ENCODE measurements at regions not wholly inside any gene's neighbourhood (a gene's known extent, or its start where the extent isn't known, plus 50 kb on each side); places are given as distances from the start of the nearest gene placed in this dataset.

- no peaks in the 10 kb centered on the region for H3K4me1 ChIP-seq (ENCODE audit: control insufficient read depth in 3 of 3, insufficient read depth in 3 of 3, low read length in 3 of 3)
- H3K9me3 ChIP-seq (ENCODE audit: control insufficient read depth in 3 of 3, low read length in 3 of 3): no peaks in the 10 kb centered on the region
- H3K27ac ChIP-seq (ENCODE audit: low read depth, low read length): no peak overlapping the region
- no peak overlapping the region for H3K9ac ChIP-seq (ENCODE audit: low read depth in 1 of 3, low read length in 3 of 3)
- no peaks in the 10 kb centered on the region for H3K36me3 ChIP-seq (ENCODE audit: control insufficient read depth in 3 of 3, insufficient read depth in 3 of 3, low read length in 3 of 3)
- no peaks in the 10 kb centered on the region for H3K27me3 ChIP-seq (ENCODE audit: control insufficient read depth in 3 of 3, insufficient read depth in 3 of 3, low read length in 3 of 3)
- no peak overlapping the region for H3K4me3 ChIP-seq (ENCODE audit: low read length in 3 of 3)
Measured at GRCh38 chr5:52449516-52449915, 338.2 kb upstream of the ITGA1 start.

- H3K27ac ChIP-seq (ENCODE audit: low read depth, low read length): no peak overlapping the region
- H3K4me1 ChIP-seq (ENCODE audit: control insufficient read depth in 3 of 3, insufficient read depth in 3 of 3, low read length in 3 of 3): no peaks in the 10 kb centered on the region
- H3K4me3 ChIP-seq (ENCODE audit: low read length in 3 of 3): no peak overlapping the region
- no peaks in the 10 kb centered on the region for H3K9me3 ChIP-seq (ENCODE audit: control insufficient read depth in 3 of 3, low read length in 3 of 3)
- H3K36me3 ChIP-seq (ENCODE audit: control insufficient read depth in 3 of 3, insufficient read depth in 3 of 3, low read length in 3 of 3): no peaks in the 10 kb centered on the region
- H3K9ac ChIP-seq (ENCODE audit: low read depth in 1 of 3, low read length in 3 of 3): no peak overlapping the region
- H3K27me3 ChIP-seq (ENCODE audit: control insufficient read depth in 3 of 3, insufficient read depth in 3 of 3, low read length in 3 of 3): no peaks in the 10 kb centered on the region
Measured at GRCh38 chr5:52452098-52452497, 335.6 kb upstream of the ITGA1 start.

GRCh38 chr5:52453176-52453575, 334.5 kb upstream of the ITGA1 start:
- Histone ChIP-seq H3K4me3 (ENCODE audit: low read length in 3 of 3) (no peak overlapping the region), H3K9me3 (ENCODE audit: control insufficient read depth in 3 of 3, low read length in 3 of 3) (no peaks in the 10 kb centered on the region), H3K36me3 (ENCODE audit: control insufficient read depth in 3 of 3, insufficient read depth in 3 of 3, low read length in 3 of 3) (no peaks in the 10 kb centered on the region), H3K9ac (ENCODE audit: low read depth in 1 of 3, low read length in 3 of 3) (no peak overlapping the region), H3K4me1 (ENCODE audit: control insufficient read depth in 3 of 3, insufficient read depth in 3 of 3, low read length in 3 of 3) (no peaks in the 10 kb centered on the region), H3K27me3 (ENCODE audit: control insufficient read depth in 3 of 3, insufficient read depth in 3 of 3, low read length in 3 of 3) (no peaks in the 10 kb centered on the region), H3K27ac (ENCODE audit: low read depth, low read length) (no peak overlapping the region)

- Histone ChIP-seq H3K9ac (ENCODE audit: low read depth in 1 of 3, low read length in 3 of 3) (no peak overlapping the region), H3K4me1 (ENCODE audit: control insufficient read depth in 3 of 3, insufficient read depth in 3 of 3, low read length in 3 of 3) (no peaks in the 10 kb centered on the region), H3K4me3 (ENCODE audit: low read length in 3 of 3) (no peak overlapping the region), H3K9me3 (ENCODE audit: control insufficient read depth in 3 of 3, low read length in 3 of 3) (no peaks in the 10 kb centered on the region), H3K36me3 (ENCODE audit: control insufficient read depth in 3 of 3, insufficient read depth in 3 of 3, low read length in 3 of 3) (no peaks in the 10 kb centered on the region), H3K27me3 (ENCODE audit: control insufficient read depth in 3 of 3, insufficient read depth in 3 of 3, low read length in 3 of 3) (no peaks in the 10 kb centered on the region), H3K27ac (ENCODE audit: low read depth, low read length) (no peak overlapping the region)
Measured at GRCh38 chr5:52455920-52456319, 331.8 kb upstream of the ITGA1 start.

- Histone ChIP-seq H3K9me3 (ENCODE audit: control insufficient read depth in 3 of 3, low read length in 3 of 3) (no peaks in the 10 kb centered on the region), H3K4me3 (ENCODE audit: low read length in 3 of 3) (no peak overlapping the region), H3K4me1 (ENCODE audit: control insufficient read depth in 3 of 3, insufficient read depth in 3 of 3, low read length in 3 of 3) (no peaks in the 10 kb centered on the region), H3K27me3 (ENCODE audit: control insufficient read depth in 3 of 3, insufficient read depth in 3 of 3, low read length in 3 of 3) (no peaks in the 10 kb centered on the region), H3K9ac (ENCODE audit: low read depth in 1 of 3, low read length in 3 of 3) (no peak overlapping the region), H3K36me3 (ENCODE audit: control insufficient read depth in 3 of 3, insufficient read depth in 3 of 3, low read length in 3 of 3) (no peaks in the 10 kb centered on the region), H3K27ac (ENCODE audit: low read depth, low read length) (no peak overlapping the region)
Measured at GRCh38 chr5:52457810-52458209, 329.9 kb upstream of the ITGA1 start.

- H3K9ac ChIP-seq (ENCODE audit: low read depth in 1 of 3, low read length in 3 of 3): no peak overlapping the region
- no peak overlapping the region for H3K27ac ChIP-seq (ENCODE audit: low read depth, low read length)
- H3K27me3 ChIP-seq (ENCODE audit: control insufficient read depth in 3 of 3, insufficient read depth in 3 of 3, low read length in 3 of 3): no peaks in the 10 kb centered on the region
Measured at GRCh38 chr5:52466113-52466512, 321.6 kb upstream of the ITGA1 start.

GRCh38 chr5:52466749-52467520, 320.8 kb upstream of the ITGA1 start:
- no peak overlapping the region for H3K27ac ChIP-seq (ENCODE audit: low read depth, low read length)

More at GRCh38 chr5:52466113-52466512, 321.6 kb upstream of the ITGA1 start:
- Histone ChIP-seq H3K36me3 (ENCODE audit: control insufficient read depth in 3 of 3, insufficient read depth in 3 of 3, low read length in 3 of 3) (no peaks in the 10 kb centered on the region), H3K9me3 (ENCODE audit: control insufficient read depth in 3 of 3, low read length in 3 of 3) (no peaks in the 10 kb centered on the region), H3K4me1 (ENCODE audit: control insufficient read depth in 3 of 3, insufficient read depth in 3 of 3, low read length in 3 of 3) (no peaks in the 10 kb centered on the region), H3K4me3 (ENCODE audit: low read length in 3 of 3) (no peak overlapping the region)

GRCh38 chr5:52468976-52469375, 318.7 kb upstream of the ITGA1 start:
- Histone ChIP-seq H3K27me3 (ENCODE audit: control insufficient read depth in 3 of 3, insufficient read depth in 3 of 3, low read length in 3 of 3) (no peaks in the 10 kb centered on the region), H3K9ac (ENCODE audit: low read depth in 1 of 3, low read length in 3 of 3) (no peak overlapping the region), H3K4me3 (ENCODE audit: low read length in 3 of 3) (no peak overlapping the region), H3K9me3 (ENCODE audit: control insufficient read depth in 3 of 3, low read length in 3 of 3) (no peaks in the 10 kb centered on the region), H3K27ac (ENCODE audit: low read depth, low read length) (no peak overlapping the region), H3K36me3 (ENCODE audit: control insufficient read depth in 3 of 3, insufficient read depth in 3 of 3, low read length in 3 of 3) (no peaks in the 10 kb centered on the region), H3K4me1 (ENCODE audit: control insufficient read depth in 3 of 3, insufficient read depth in 3 of 3, low read length in 3 of 3) (no peaks in the 10 kb centered on the region)

More at GRCh38 chr5:52466749-52467520, 320.8 kb upstream of the ITGA1 start:
- Histone ChIP-seq H3K9me3 (ENCODE audit: control insufficient read depth in 3 of 3, low read length in 3 of 3) (no peaks in the 10 kb centered on the region), H3K4me1 (ENCODE audit: control insufficient read depth in 3 of 3, insufficient read depth in 3 of 3, low read length in 3 of 3) (no peaks in the 10 kb centered on the region), H3K4me3 (ENCODE audit: low read length in 3 of 3) (no peak overlapping the region), H3K27me3 (ENCODE audit: control insufficient read depth in 3 of 3, insufficient read depth in 3 of 3, low read length in 3 of 3) (no peaks in the 10 kb centered on the region), H3K36me3 (ENCODE audit: control insufficient read depth in 3 of 3, insufficient read depth in 3 of 3, low read length in 3 of 3) (no peaks in the 10 kb centered on the region), H3K9ac (ENCODE audit: low read depth in 1 of 3, low read length in 3 of 3) (no peak overlapping the region)

GRCh38 chr5:52469420-52469819, 318.3 kb upstream of the ITGA1 start:
- no peaks in the 10 kb centered on the region for H3K36me3 ChIP-seq (ENCODE audit: control insufficient read depth in 3 of 3, insufficient read depth in 3 of 3, low read length in 3 of 3)
- no peaks in the 10 kb centered on the region for H3K9me3 ChIP-seq (ENCODE audit: control insufficient read depth in 3 of 3, low read length in 3 of 3)

GRCh38 chr5:52469835-52470234, 317.9 kb upstream of the ITGA1 start:
- Histone ChIP-seq H3K9me3 (ENCODE audit: control insufficient read depth in 3 of 3, low read length in 3 of 3) (no peaks in the 10 kb centered on the region), H3K9ac (ENCODE audit: low read depth in 1 of 3, low read length in 3 of 3) (no peak overlapping the region), H3K27me3 (ENCODE audit: control insufficient read depth in 3 of 3, insufficient read depth in 3 of 3, low read length in 3 of 3) (no peaks in the 10 kb centered on the region), H3K27ac (ENCODE audit: low read depth, low read length) (no peak overlapping the region), H3K4me3 (ENCODE audit: low read length in 3 of 3) (peak overlapping the region in 1 of 3 donors; percentile 15), H3K36me3 (ENCODE audit: control insufficient read depth in 3 of 3, insufficient read depth in 3 of 3, low read length in 3 of 3) (no peaks in the 10 kb centered on the region), H3K4me1 (ENCODE audit: control insufficient read depth in 3 of 3, insufficient read depth in 3 of 3, low read length in 3 of 3) (no peaks in the 10 kb centered on the region)

More at GRCh38 chr5:52469420-52469819, 318.3 kb upstream of the ITGA1 start:
- peak overlapping the region in 1 of 3 donors; percentile 15 for H3K4me3 ChIP-seq (ENCODE audit: low read length in 3 of 3)
- no peak overlapping the region for H3K27ac ChIP-seq (ENCODE audit: low read depth, low read length)
- H3K27me3 ChIP-seq (ENCODE audit: control insufficient read depth in 3 of 3, insufficient read depth in 3 of 3, low read length in 3 of 3): no peaks in the 10 kb centered on the region
- H3K9ac ChIP-seq (ENCODE audit: low read depth in 1 of 3, low read length in 3 of 3): no peak overlapping the region
- no peaks in the 10 kb centered on the region for H3K4me1 ChIP-seq (ENCODE audit: control insufficient read depth in 3 of 3, insufficient read depth in 3 of 3, low read length in 3 of 3)

Measured in skeletal muscle tissue (tissue), 3 donors.